Ammon's horn (tissue), 1 donor: ENCODE measurements at regions not wholly inside any gene's neighbourhood (a gene's known extent, or its start where the extent isn't known, plus 50 kb on each side); places are given as distances from the start of the nearest gene placed in this dataset.

Source experiments
- DNase-seq: peaks from one replicate; pipeline ENCODE4 v3.0.0-alpha.2; 2016; ENCODE audit warnings: low spot score

- DNase-seq, result no peak
These were observed 80.9 kb upstream of the SPATA31D4 start for GRCh38 chr9:81847181-81847915.

GRCh38 chr9:81848472-81848871 lies 79.8 kb upstream of the SPATA31D4 start:
- DNase-seq, result peak; percentile 39

- DNase-seq, result no peak
These were observed 78.5 kb upstream of the SPATA31D4 start for GRCh38 chr9:81849631-81850259.

- no peak for DNase-seq
These were observed 77.5 kb upstream of the SPATA31D4 start for GRCh38 chr9:81850724-81851123.

GRCh38 chr9:81851340-81851739 lies 76.9 kb upstream of the SPATA31D4 start:
- DNase-seq, result no peak

- no peak for DNase-seq
These were observed 75.4 kb upstream of the SPATA31D4 start for GRCh38 chr9:81852820-81853219.

- no peak for DNase-seq
These were observed 72.7 kb upstream of the SPATA31D4 start for GRCh38 chr9:81855538-81855937.

GRCh38 chr9:81858657-81859430 lies 69.4 kb upstream of the SPATA31D4 start:
- no peak for DNase-seq

GRCh38 chr9:81860581-81860980 lies 67.6 kb upstream of the SPATA31D4 start:
- no peak for DNase-seq

GRCh38 chr9:81861644-81862043 lies 66.6 kb upstream of the SPATA31D4 start:
- DNase-seq, result no peak

GRCh38 chr9:81868145-81868544 lies 60.1 kb upstream of the SPATA31D4 start:
- no peak for DNase-seq

GRCh38 chr9:81871695-81872094 lies 56.5 kb upstream of the SPATA31D4 start:
- no peak for DNase-seq

GRCh38 chr9:81874250-81874649 lies 54.0 kb upstream of the SPATA31D4 start:
- DNase-seq, result no peak

- no peak for DNase-seq
These were observed 53.3 kb upstream of the SPATA31D4 start for GRCh38 chr9:81874931-81875330.

- DNase-seq, result no peak
These were observed 51.2 kb upstream of the SPATA31D4 start for GRCh38 chr9:81877047-81877446.
